H9 (cell line): ENCODE measurements at regions not wholly inside any gene's neighbourhood (a gene's known extent, or its start where the extent isn't known, plus 50 kb on each side); places are given as distances from the start of the nearest gene placed in this dataset.

Experiments used
- DNase-seq: peaks from one replicate; pipeline ENCODE4 v3.0.0-alpha.2; 2017
- H2AFZ ChIP-seq: one replicate; pipeline ENCODE4 v1.6.1; 2013; ENCODE audit warnings: mild to moderate bottlenecking, low read length, control low read depth, moderate library complexity
- H2AK5ac ChIP-seq: 2 replicates; pipeline ENCODE4 v1.6.1; 2013; ENCODE audit warnings: low read length, control low read depth, mixed read lengths; ENCODE audit not compliant: insufficient read length
- H2BK120ac ChIP-seq: one replicate; pipeline ENCODE4 v1.6.1; 2013; ENCODE audit warnings: low read depth, mild to moderate bottlenecking, low read length, control low read depth, inconsistent platforms; ENCODE audit not compliant: poor library complexity, severe bottlenecking
- H2BK12ac ChIP-seq: 2 replicates; pipeline ENCODE4 v1.6.1; 2013; ENCODE audit warnings: low read length, control low read depth, mixed read lengths, low read depth; ENCODE audit not compliant: insufficient read length
- H2BK15ac ChIP-seq: 2 replicates; pipeline ENCODE4 v1.6.1; 2013; ENCODE audit warnings: low read depth, low read length, control low read depth
- H2BK20ac ChIP-seq: one replicate; pipeline ENCODE4 v1.6.1; 2013; ENCODE audit warnings: low read depth, mild to moderate bottlenecking, low read length, control low read depth, inconsistent platforms; ENCODE audit not compliant: poor library complexity, severe bottlenecking
- H2BK5ac ChIP-seq: 2 replicates; pipeline ENCODE4 v1.6.1; 2013; ENCODE audit warnings: low read length, control low read depth, mixed read lengths; ENCODE audit not compliant: insufficient read length
- H3K14ac ChIP-seq: 2 replicates; pipeline ENCODE4 v1.6.1; 2013; ENCODE audit warnings: low read length, control low read depth; ENCODE audit not compliant: insufficient read depth
- H3K18ac ChIP-seq: 2 replicates; pipeline ENCODE4 v1.6.1; 2013; ENCODE audit warnings: low read depth, mild to moderate bottlenecking, mixed read lengths, low read length, control low read depth; ENCODE audit not compliant: insufficient read length
- H3K23ac ChIP-seq: 2 replicates; pipeline ENCODE4 v1.6.1; 2013; ENCODE audit warnings: low read length, control low read depth, mixed read lengths, low read depth; ENCODE audit not compliant: insufficient read length
- H3K23me2 ChIP-seq: 2 replicates; pipeline ENCODE4 v1.6.1; 2013; ENCODE audit warnings: low read depth, mild to moderate bottlenecking, mixed read lengths, low read length, control low read depth; ENCODE audit not compliant: insufficient read length, poor library complexity, severe bottlenecking
- H3K27ac ChIP-seq: 2 replicates; pipeline ENCODE4 v1.5.1; 2013; ENCODE audit warnings: low read length, control low read depth, mixed read lengths, low read depth; ENCODE audit not compliant: insufficient read length
- H3K27me3 ChIP-seq: 2 replicates; pipeline ENCODE4 v1.6.1; 2013; ENCODE audit warnings: low read length, control low read depth, inconsistent platforms; ENCODE audit not compliant: insufficient read depth
- H3K4ac ChIP-seq: 2 replicates; pipeline ENCODE4 v1.6.1; 2013; ENCODE audit warnings: low read depth, mild to moderate bottlenecking, control low read depth, inconsistent platforms, low read length, moderate library complexity
- H3K4me1 ChIP-seq: 2 replicates; pipeline ENCODE4 v1.6.1; 2013; ENCODE audit warnings: low read length, control low read depth, inconsistent platforms; ENCODE audit not compliant: insufficient read depth
- H3K4me2 ChIP-seq: 2 replicates; pipeline ENCODE4 v1.6.1; 2013; ENCODE audit warnings: low read length, control low read depth, mixed read lengths; ENCODE audit not compliant: insufficient read length, insufficient read depth
- H3K56ac ChIP-seq: 2 replicates; pipeline ENCODE4 v1.6.1; 2013; ENCODE audit warnings: low read depth, mild to moderate bottlenecking, mixed read lengths, low read length, control low read depth; ENCODE audit not compliant: insufficient read length
- H3K79me1 ChIP-seq: 2 replicates; pipeline ENCODE4 v1.6.1; 2013; ENCODE audit warnings: low read depth, mild to moderate bottlenecking, moderate library complexity, low read length, control low read depth, inconsistent platforms; ENCODE audit not compliant: insufficient read depth, poor library complexity, severe bottlenecking
- H3K79me2 ChIP-seq: 2 replicates; pipeline ENCODE4 v1.6.1; 2013; ENCODE audit warnings: low read length, control low read depth, inconsistent platforms; ENCODE audit not compliant: insufficient read depth
- H3K9ac ChIP-seq: 2 replicates; pipeline ENCODE4 v1.6.1; 2013; ENCODE audit warnings: low read length, control low read depth, mixed read lengths; ENCODE audit not compliant: insufficient read length; ENCODE audit errors: extremely low read depth
- H3K9me3 ChIP-seq: one replicate; pipeline ENCODE4 v1.6.1; 2013; ENCODE audit warnings: low read depth, low read length, inconsistent platforms; ENCODE audit not compliant: control insufficient read depth
- H3T11ph ChIP-seq: one replicate; pipeline ENCODE4 v1.6.1; 2013; ENCODE audit warnings: mild to moderate bottlenecking, low read length, control low read depth, inconsistent platforms
- H4K20me1 ChIP-seq: one replicate; pipeline ENCODE4 v1.6.1; 2013; ENCODE audit not compliant: control insufficient read depth, insufficient read length, insufficient read depth
- H4K5ac ChIP-seq: 2 replicates; pipeline ENCODE4 v1.6.1; 2013; ENCODE audit warnings: low read depth, mild to moderate bottlenecking, mixed read lengths, low read length, control low read depth; ENCODE audit not compliant: insufficient read length
- H4K8ac ChIP-seq: replicated peaks from 2 replicates; pipeline ENCODE4 v1.6.1; 2013; ENCODE audit warnings: low read length, control low read depth, mixed read lengths, low read depth; ENCODE audit not compliant: insufficient read length
- H4K91ac ChIP-seq: 2 replicates; pipeline ENCODE4 v1.6.1; 2013; ENCODE audit warnings: low read depth, mild to moderate bottlenecking, moderate library complexity, mixed read lengths, low read length, control low read depth; ENCODE audit not compliant: insufficient read length
- H3K27ac Mint-ChIP-seq, 3 experiments: 2 replicates in 2 of 3; 3 replicates in 1 of 3; pipeline ENCODE4 v1.8.0; 2020 to 2021; ENCODE audit warnings: mixed read lengths in 3 of 3, mild to moderate bottlenecking in 1 of 3, moderate library complexity in 1 of 3
- H3K27me3 Mint-ChIP-seq: 2 replicates; pipeline ENCODE4 v1.8.0; 2021; ENCODE audit warnings: low read depth, mild to moderate bottlenecking, moderate library complexity, mixed read lengths
- H3K36me3 Mint-ChIP-seq, 3 experiments: 2 replicates in 2 of 3; 3 replicates in 1 of 3; pipeline ENCODE4 v1.8.0; 2020 to 2021; ENCODE audit warnings: low read depth in 3 of 3, mixed read lengths in 3 of 3; ENCODE audit not compliant: insufficient read depth in 1 of 3
- H3K4me1 Mint-ChIP-seq, 2 experiments: 2 replicates each; pipeline ENCODE4 v1.8.0; 2020; ENCODE audit warnings: mixed read lengths in 2 of 2
- H3K4me3 Mint-ChIP-seq, 2 experiments: 2 replicates in 1 of 2; 3 replicates in 1 of 2; pipeline ENCODE4 v1.8.0; 2020 to 2021; ENCODE audit warnings: mild to moderate bottlenecking in 2 of 2, mixed read lengths in 2 of 2, moderate library complexity in 1 of 2
- H3K9me3 Mint-ChIP-seq, 2 experiments: 2 replicates in 1 of 2; 3 replicates in 1 of 2; pipeline ENCODE4 v1.8.0; 2020; ENCODE audit warnings: mild to moderate bottlenecking in 2 of 2, mixed read lengths in 2 of 2, moderate library complexity in 1 of 2
- WGBS: extraction: QIAGEN DNeasy Blood & Tissue Kit; methylation state at CpG from one replicate; pipeline ENCODE4 v1.1.7; 2013; ENCODE audit warnings: missing lambda C conversion rate, low lambda C conversion rate, mixed read lengths; ENCODE audit not compliant: insufficient read length; ENCODE audit errors: extremely low coverage; 5-methylcytosine and 5-hydroxymethylcytosine counted together
- TF ChIP-seq, protein P1 (sequence below): fragments of 200-600 bp; sonication (generic); conservative IDR thresholded peaks from 3 replicates; pipeline ENCODE4 v1.8.0; 2021; ENCODE audit warnings: antibody characterized with exemption, mild to moderate bottlenecking

DNA sequence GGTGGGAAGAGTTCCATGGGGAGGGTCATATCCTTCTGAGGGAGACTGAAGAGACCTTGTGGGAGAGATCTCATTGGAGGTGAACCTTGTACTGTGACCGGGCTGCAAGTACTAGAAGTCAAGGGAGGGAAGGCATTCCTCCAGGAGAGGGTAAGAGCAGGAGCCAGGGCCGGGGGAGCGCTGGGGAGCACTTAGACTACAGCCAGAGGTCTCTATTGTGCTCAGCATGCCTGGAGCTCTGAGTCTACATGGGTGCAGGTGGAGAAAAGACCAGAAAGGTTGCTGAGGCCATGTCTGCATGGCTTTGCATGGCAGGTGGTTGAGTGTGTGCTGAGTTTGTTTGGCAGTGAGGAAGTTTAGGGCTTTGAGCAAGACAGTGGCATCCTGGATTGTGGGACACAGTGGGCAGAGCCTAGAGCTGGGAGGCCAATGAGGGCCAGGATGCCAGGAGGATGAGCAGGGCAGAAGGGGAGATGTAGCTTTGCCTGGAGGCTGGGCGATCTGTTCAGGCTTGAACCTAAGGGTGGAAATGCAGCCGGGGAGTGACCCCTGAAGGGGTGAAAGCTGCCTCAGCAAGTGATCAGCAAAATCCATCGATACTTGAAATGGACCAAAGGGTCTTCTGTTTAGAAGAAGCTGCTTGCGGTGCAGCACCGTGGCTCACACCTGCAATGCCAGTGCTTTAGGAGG lies 317.4 kb upstream of the TNRC6C start:
- Histone ChIP-seq H2BK5ac (no peak overlapping the region), H3K18ac (no peak overlapping the region), H3K4me1 (no peaks in the 10 kb centered on the region; the same call in 1 of the 2 replicates), H3K27me3 (no peaks in the 10 kb centered on the region; the same call in 1 of the 2 replicates), H3K4me2 (no peak overlapping the region), H4K5ac (no peak overlapping the region), H2BK120ac (no peak overlapping the region), H2BK20ac (no peak overlapping the region), H3K14ac (no peak overlapping the region; the same call in 1 of the 2 replicates), H3K79me1 (no peaks in the 10 kb centered on the region), H3K9me3 (no peaks in the 10 kb centered on the region), H2BK12ac (no peak overlapping the region), H3K23me2 (no peaks in the 10 kb centered on the region), H2AFZ (no peak overlapping the region), H3T11ph (no peak overlapping the region), H4K8ac (no peak overlapping the region), H4K20me1 (no peaks in the 10 kb centered on the region), H3K23ac (no peak overlapping the region), H3K27ac (no peak overlapping the region), H2BK15ac (no peak overlapping the region), H3K4ac (no peak overlapping the region), H3K79me2 (no peaks in the 10 kb centered on the region), H3K56ac (no peak overlapping the region), H3K9ac (no peak overlapping the region), H4K91ac (no peak overlapping the region), H2AK5ac (no peak overlapping the region)
- H3K36me3 Mint-ChIP-seq: no peaks in the 10 kb centered on the region
- TF ChIP-seq, protein P1, sequence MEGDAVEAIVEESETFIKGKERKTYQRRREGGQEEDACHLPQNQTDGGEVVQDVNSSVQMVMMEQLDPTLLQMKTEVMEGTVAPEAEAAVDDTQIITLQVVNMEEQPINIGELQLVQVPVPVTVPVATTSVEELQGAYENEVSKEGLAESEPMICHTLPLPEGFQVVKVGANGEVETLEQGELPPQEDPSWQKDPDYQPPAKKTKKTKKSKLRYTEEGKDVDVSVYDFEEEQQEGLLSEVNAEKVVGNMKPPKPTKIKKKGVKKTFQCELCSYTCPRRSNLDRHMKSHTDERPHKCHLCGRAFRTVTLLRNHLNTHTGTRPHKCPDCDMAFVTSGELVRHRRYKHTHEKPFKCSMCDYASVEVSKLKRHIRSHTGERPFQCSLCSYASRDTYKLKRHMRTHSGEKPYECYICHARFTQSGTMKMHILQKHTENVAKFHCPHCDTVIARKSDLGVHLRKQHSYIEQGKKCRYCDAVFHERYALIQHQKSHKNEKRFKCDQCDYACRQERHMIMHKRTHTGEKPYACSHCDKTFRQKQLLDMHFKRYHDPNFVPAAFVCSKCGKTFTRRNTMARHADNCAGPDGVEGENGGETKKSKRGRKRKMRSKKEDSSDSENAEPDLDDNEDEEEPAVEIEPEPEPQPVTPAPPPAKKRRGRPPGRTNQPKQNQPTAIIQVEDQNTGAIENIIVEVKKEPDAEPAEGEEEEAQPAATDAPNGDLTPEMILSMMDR: no peak
- no peaks in the 10 kb centered on the region; a peak in 1 of 5 replicates for H3K9me3 Mint-ChIP-seq
- H3K4me1 Mint-ChIP-seq: peaks cover 29 to 42% of the 10 kb centered on the region in 2 experiments
- no peak overlapping the region; a peak in 1 of 5 replicates for H3K4me3 Mint-ChIP-seq
- peaks cover 49% of the 10 kb centered on the region for H3K27me3 Mint-ChIP-seq
- peak; percentile 30 for DNase-seq
- WGBS: no CpG with 5 or more reads among the region's 8 CpGs
- peak overlapping the region in 1 of 3 experiments; percentile 53; a peak in 2 of 7 replicates for H3K27ac Mint-ChIP-seq
